Endodermal cell (in vitro differentiated cells): ENCODE measurements at regions not wholly inside any gene's neighbourhood (a gene's known extent, or its start where the extent isn't known, plus 50 kb on each side); places are given as distances from the start of the nearest gene placed in this dataset.
"Not testable (repeated sequence)": the region's sequence is repeated elsewhere in the genome, so short reads cannot be mapped to it uniquely, and the experiment has no call there.

Experiments
- DNase-seq: peaks from one replicate; pipeline ENCODE4 v3.0.0-alpha.2; 2017
- H3K27ac ChIP-seq: 2 replicates; pipeline ENCODE4 v1.5.1; 2013; ENCODE audit warnings: mild to moderate bottlenecking, low read depth, low read length, moderate library complexity
- H3K27me3 ChIP-seq: 2 replicates; pipeline ENCODE4 v1.6.1; 2013; ENCODE audit warnings: mild to moderate bottlenecking, low read length, moderate library complexity; ENCODE audit not compliant: insufficient read depth, control insufficient read depth, poor library complexity, severe bottlenecking
- H3K36me3 ChIP-seq: 2 replicates; pipeline ENCODE4 v1.7.0; 2013; ENCODE audit warnings: mild to moderate bottlenecking, low read length, moderate library complexity; ENCODE audit not compliant: control insufficient read depth, insufficient read depth
- H3K4me1 ChIP-seq: one replicate; pipeline ENCODE4 v1.7.0; 2013; ENCODE audit warnings: low read length; ENCODE audit not compliant: control insufficient read depth, insufficient read depth
- H3K4me3 ChIP-seq: 2 replicates; pipeline ENCODE4 v1.5.1; 2013; ENCODE audit warnings: mild to moderate bottlenecking, low read length, moderate library complexity
- H3K9ac ChIP-seq: 2 replicates; pipeline ENCODE4 v1.6.1; 2013; ENCODE audit warnings: mild to moderate bottlenecking, low read length, moderate library complexity; ENCODE audit not compliant: poor library complexity, severe bottlenecking; ENCODE audit errors: extremely low read depth
- H3K9me3 ChIP-seq: 2 replicates; pipeline ENCODE4 v1.6.1; 2013; ENCODE audit warnings: mild to moderate bottlenecking, low read length, moderate library complexity; ENCODE audit not compliant: control insufficient read depth
- H3K27ac Mint-ChIP-seq: 2 replicates; pipeline ENCODE4 v1.8.0; 2020; ENCODE audit warnings: mixed read lengths
- H3K27me3 Mint-ChIP-seq: 2 replicates; pipeline ENCODE4 v1.8.0; 2021; ENCODE audit warnings: mild to moderate bottlenecking, mixed read lengths; ENCODE audit not compliant: insufficient read depth
- H3K36me3 Mint-ChIP-seq: 2 replicates; pipeline ENCODE4 v1.8.0; 2020; ENCODE audit warnings: low read depth, mixed read lengths
- H3K4me1 Mint-ChIP-seq: 2 replicates; pipeline ENCODE4 v1.8.0; 2020; ENCODE audit warnings: mixed read lengths
- H3K4me3 Mint-ChIP-seq: 2 replicates; pipeline ENCODE4 v1.8.0; 2020; ENCODE audit warnings: mild to moderate bottlenecking, moderate library complexity, mixed read lengths
- H3K9me3 Mint-ChIP-seq: 2 replicates; pipeline ENCODE4 v1.8.0; 2020; ENCODE audit warnings: mild to moderate bottlenecking, mixed read lengths
- CTCF ChIP-seq: fragments of 200-600 bp; sonication (generic); conservative IDR thresholded peaks from 2 replicates; pipeline ENCODE4 v1.5.0; 2021; ENCODE audit warnings: antibody characterized with exemption, mild to moderate bottlenecking
- WGBS, 2 experiments: methylation state at CpG; one replicate each; pipeline versions ENCODE4 v1.1.5 to v1.1.7; 2013; ENCODE audit warnings: missing lambda C conversion rate in 2 of 2, mixed read lengths in 1 of 2; ENCODE audit not compliant: insufficient coverage in 1 of 2, insufficient read length in 1 of 2; 5-methylcytosine and 5-hydroxymethylcytosine counted together

DNA sequence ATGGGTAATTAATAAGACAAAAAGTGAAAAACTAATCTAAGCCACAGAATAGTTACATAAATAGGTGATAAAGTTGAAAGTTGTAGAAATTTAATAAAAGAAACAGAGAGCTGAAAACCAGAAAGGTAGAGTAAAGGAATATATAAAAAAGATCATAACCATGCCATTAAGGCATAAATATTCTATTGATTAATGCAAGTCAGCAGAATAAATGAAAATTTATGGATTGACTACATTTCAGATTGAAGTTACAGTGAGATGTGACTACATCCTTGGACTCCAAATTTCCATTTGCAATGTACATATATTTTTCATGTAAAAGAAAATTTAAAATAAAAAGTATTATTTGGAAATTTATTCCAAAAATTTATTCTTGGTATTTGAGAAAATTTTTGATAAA is 1225.7 kb downstream of the OTOL1 start:
- Mint-ChIP-seq H3K27me3 (no peaks in the 10 kb centered on the region), H3K27ac (peak overlapping the region; percentile 85)

GRCh38 chr3:162722796-162723195 is 1226.2 kb downstream of the OTOL1 start:
- not testable (repeated sequence) for H3K27ac Mint-ChIP-seq, H3K36me3 Mint-ChIP-seq, H3K27me3 ChIP-seq, H3K4me3 ChIP-seq, H3K4me3 Mint-ChIP-seq, H3K4me1 ChIP-seq, H3K9me3 Mint-ChIP-seq, H3K27ac ChIP-seq, H3K27me3 Mint-ChIP-seq, H3K9ac ChIP-seq, H3K36me3 ChIP-seq, H3K9me3 ChIP-seq
- DNase-seq = peak; percentile 77
- peaks cover 35% of the 10 kb centered on the region for H3K4me1 Mint-ChIP-seq
- WGBS, 2 experiments = 26% methylated on average over 5 of the region's 5 CpGs; no CpG with 5 or more reads in 1 of the 2 experiments

More for the DNA sequence above, 1225.7 kb downstream of the OTOL1 start:
- H3K9ac ChIP-seq = no peak overlapping the region
- no peak for DNase-seq
- Mint-ChIP-seq H3K4me1 (peaks cover 35% of the 10 kb centered on the region), H3K36me3 (no peaks in the 10 kb centered on the region), H3K4me3 (no peak overlapping the region), H3K9me3 (peaks cover 3% of the 10 kb centered on the region)
- no peak overlapping the region for H3K27ac ChIP-seq
- no peak overlapping the region for H3K4me3 ChIP-seq
- peaks cover 6% of the 10 kb centered on the region for H3K4me1 ChIP-seq
- TF ChIP-seq CTCF = no peak
- no peaks in the 10 kb centered on the region for H3K9me3 ChIP-seq
- no peaks in the 10 kb centered on the region for H3K36me3 ChIP-seq
- H3K27me3 ChIP-seq = no peaks in the 10 kb centered on the region

DNA sequence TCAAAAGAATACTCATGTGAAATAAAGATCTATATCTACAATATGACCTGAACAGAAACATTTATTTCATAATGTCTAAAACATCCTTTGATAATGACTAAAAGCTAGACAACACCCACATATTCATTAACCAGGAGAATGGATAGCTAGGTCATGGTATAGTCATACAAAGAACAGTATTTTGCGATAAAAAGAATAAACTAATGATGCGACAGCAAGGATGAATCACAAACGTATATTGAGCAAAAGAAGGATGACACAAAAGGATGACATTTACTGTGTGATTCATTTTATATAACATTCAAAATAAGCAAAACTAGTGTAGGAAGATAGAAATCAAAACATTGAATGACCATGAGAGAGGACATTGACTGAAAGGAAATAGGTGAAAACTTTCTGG is 1233.1 kb downstream of the OTOL1 start:
- Histone ChIP-seq H3K27me3 (no peaks in the 10 kb centered on the region), H3K9me3 (peaks cover 22% of the 10 kb centered on the region), H3K4me3 (no peak overlapping the region), H3K4me1 (no peaks in the 10 kb centered on the region), H3K27ac (no peak overlapping the region), H3K9ac (no peak overlapping the region), H3K36me3 (peaks cover 6% of the 10 kb centered on the region)
- no peak for DNase-seq
- no peak for TF ChIP-seq CTCF
- Mint-ChIP-seq H3K4me3 (no peak overlapping the region), H3K27me3 (no peaks in the 10 kb centered on the region), H3K9me3 (peaks cover 33% of the 10 kb centered on the region), H3K36me3 (peaks cover 37% of the 10 kb centered on the region), H3K4me1 (peaks cover 15% of the 10 kb centered on the region), H3K27ac (no peak overlapping the region)
- 96% methylated on average over 3 of the region's 3 CpGs; no CpG with 5 or more reads in 1 of the 2 experiments for WGBS, 2 experiments

- H3K9ac ChIP-seq, H3K4me1 ChIP-seq, H3K36me3 ChIP-seq, H3K27ac ChIP-seq, H3K27me3 ChIP-seq, DNase-seq, H3K27me3 Mint-ChIP-seq: not testable (repeated sequence)
- H3K4me1 Mint-ChIP-seq = peaks cover 17% of the 10 kb centered on the region
- 87 to 89% methylated on average over 5 of the region's 5 CpGs for WGBS, 2 experiments
- peak overlapping the region; percentile 7 for H3K4me3 Mint-ChIP-seq
- Histone ChIP-seq H3K4me3 (peak overlapping the region; percentile 67), H3K9me3 (peaks cover 22% of the 10 kb centered on the region)
- H3K9me3 Mint-ChIP-seq = peaks cover 31% of the 10 kb centered on the region
- peaks cover 37% of the 10 kb centered on the region for H3K36me3 Mint-ChIP-seq
- peak overlapping the region; percentile 91 for H3K27ac Mint-ChIP-seq
Measured at GRCh38 chr3:162731961-162732360, 1235.4 kb downstream of the OTOL1 start.
